MM.1S (cell line): ENCODE measurements at regions not wholly inside any gene's neighbourhood (a gene's known extent, or its start where the extent isn't known, plus 50 kb on each side); places are given as distances from the start of the nearest gene placed in this dataset.

ENCODE experiments used
- DNase-seq: peaks from one replicate; pipeline ENCODE4 v3.0.0-alpha.2; 2015
- H2AFZ ChIP-seq: fragments of 300-600 bp; sonication (generic); 2 replicates; pipeline ENCODE4 v1.6.0; 2016; ENCODE audit warnings: antibody characterized with exemption, low read length
- H3F3A ChIP-seq: fragments of 300-600 bp; sonication (generic); 2 replicates; pipeline ENCODE4 v1.6.1; 2016; ENCODE audit warnings: mild to moderate bottlenecking, antibody characterized with exemption, low read length, moderate library complexity, mixed read lengths; ENCODE audit not compliant: insufficient read depth
- H3K27ac ChIP-seq: fragments of 300-600 bp; sonication (generic); 2 replicates; pipeline ENCODE4 v1.5.1; 2016; ENCODE audit warnings: mild to moderate bottlenecking, low read length
- H3K27me3 ChIP-seq: fragments of 300-600 bp; sonication (generic); replicated peaks from 2 replicates; pipeline ENCODE4 v1.6.0; 2016; ENCODE audit warnings: low read length; ENCODE audit not compliant: insufficient read depth
- H3K36me3 ChIP-seq: fragments of 300-600 bp; sonication (generic); replicated peaks from 2 replicates; pipeline ENCODE4 v1.6.1; 2016; ENCODE audit warnings: mild to moderate bottlenecking, low read length, mixed read lengths; ENCODE audit not compliant: insufficient read depth
- H3K4me1 ChIP-seq: fragments of 300-600 bp; sonication (generic); 2 replicates; pipeline ENCODE4 v1.6.1; 2016; ENCODE audit warnings: low read length, mixed read lengths
- H3K4me2 ChIP-seq: fragments of 300-600 bp; sonication (generic); 2 replicates; pipeline ENCODE4 v1.6.0; 2016; ENCODE audit warnings: low read depth, low read length
- H3K4me3 ChIP-seq: fragments of 300-600 bp; sonication (generic); 2 replicates; pipeline ENCODE4 v1.5.1; 2016; ENCODE audit warnings: low read length, mixed read lengths
- H3K79me2 ChIP-seq: fragments of 300-600 bp; sonication (generic); 2 replicates; pipeline ENCODE4 v1.6.1; 2016; ENCODE audit warnings: mixed run types, low read length, mixed read lengths
- H3K9ac ChIP-seq: fragments of 300-600 bp; sonication (generic); 2 replicates; pipeline ENCODE4 v1.6.1; 2016; ENCODE audit warnings: low read length, mixed read lengths
- H3K9me2 ChIP-seq: fragments of 300-600 bp; sonication (generic); replicated peaks from 2 replicates; pipeline ENCODE4 v1.6.1; 2016; ENCODE audit warnings: mild to moderate bottlenecking, low read length, mixed read lengths; ENCODE audit not compliant: insufficient read depth
- H3K9me3 ChIP-seq: fragments of 300-600 bp; sonication (generic); replicated peaks from 2 replicates; pipeline ENCODE4 v1.6.1; 2016; ENCODE audit warnings: mild to moderate bottlenecking, low read length, mixed read lengths; ENCODE audit not compliant: insufficient read depth
- H4K20me1 ChIP-seq: fragments of 300-600 bp; sonication (generic); 2 replicates; pipeline ENCODE4 v1.6.1; 2016; ENCODE audit warnings: mild to moderate bottlenecking, low read length, moderate library complexity, mixed read lengths; ENCODE audit not compliant: insufficient read depth
- EZH2 ChIP-seq: fragments of 300-600 bp; sonication (generic); optimal IDR thresholded peaks from 2 replicates; pipeline ENCODE3; 2017; ENCODE audit warnings: low read depth, mild to moderate bottlenecking, antibody characterized with exemption, low read length, mixed read lengths
- EZH2phosphoT487 ChIP-seq: fragments of 300-600 bp; sonication (generic); IDR thresholded peaks from 2 replicates; pipeline ENCODE4 v1.6.1; 2018; ENCODE audit warnings: antibody characterized with exemption, low read length
- TF ChIP-seq, protein P1 (sequence below): fragments of 300-600 bp; sonication (generic); IDR thresholded peaks from 2 replicates; pipeline ENCODE4 v1.5.1; 2016; ENCODE audit warnings: antibody characterized with exemption, low read length, mixed read lengths

DNA sequence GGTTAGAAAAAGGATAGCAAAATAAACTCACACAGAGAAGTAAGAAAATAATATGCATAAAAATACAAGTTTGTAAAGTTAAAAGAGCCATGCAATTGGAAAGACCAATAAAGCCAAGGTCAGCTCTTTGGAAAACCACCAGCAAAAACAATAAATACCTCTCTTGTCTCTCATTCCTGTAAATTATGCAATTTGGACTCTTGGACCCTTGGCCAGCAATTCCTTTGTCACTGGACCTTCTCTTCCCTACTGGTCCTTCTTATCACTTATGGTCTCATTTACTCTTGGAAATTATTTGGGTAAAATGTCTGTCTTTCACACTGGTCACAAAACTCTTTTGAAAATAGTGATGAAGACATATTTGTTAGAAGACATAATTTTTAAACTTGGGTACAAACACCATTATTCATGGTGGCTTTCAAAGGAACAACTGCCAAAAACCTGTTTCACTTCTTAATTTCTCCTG is 379.5 kb downstream of the TMEM232 start:
- H3K4me1 ChIP-seq: no peaks in the 10 kb centered on the region

DNA sequence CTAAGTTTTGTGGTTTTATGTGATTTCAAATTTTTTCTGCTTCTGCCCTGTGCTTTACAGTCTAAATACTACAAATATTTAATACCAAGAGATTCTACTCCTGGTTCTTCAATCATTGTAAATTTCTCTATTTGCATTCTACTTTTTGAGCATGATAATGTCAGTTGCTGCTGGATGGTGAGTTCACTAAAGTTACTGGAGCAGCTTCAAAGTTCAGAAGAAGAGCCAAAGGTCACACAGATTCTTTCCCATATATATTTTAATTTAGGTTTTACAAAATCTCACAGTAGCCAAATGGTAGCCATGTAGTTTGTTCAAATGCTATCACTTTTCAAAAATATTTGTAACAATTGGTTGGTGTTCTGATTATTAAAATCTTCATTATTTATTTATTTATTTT is 378.7 kb downstream of the TMEM232 start:
- Histone ChIP-seq H2AFZ (no peak overlapping the region), H4K20me1 (no peaks in the 10 kb centered on the region), H3K4me2 (no peak overlapping the region), H3K27me3 (no peaks in the 10 kb centered on the region), H3F3A (no peaks in the 10 kb centered on the region), H3K4me1 (no peaks in the 10 kb centered on the region), H3K9me3 (no peaks in the 10 kb centered on the region), H3K4me3 (no peak overlapping the region), H3K36me3 (no peaks in the 10 kb centered on the region), H3K27ac (no peak overlapping the region), H3K79me2 (no peaks in the 10 kb centered on the region), H3K9ac (no peak overlapping the region), H3K9me2 (no peaks in the 10 kb centered on the region)
- no peak for DNase-seq
- TF ChIP-seq EZH2phosphoT487 (no peak), EZH2 (no peak)
- TF ChIP-seq, protein P1, sequence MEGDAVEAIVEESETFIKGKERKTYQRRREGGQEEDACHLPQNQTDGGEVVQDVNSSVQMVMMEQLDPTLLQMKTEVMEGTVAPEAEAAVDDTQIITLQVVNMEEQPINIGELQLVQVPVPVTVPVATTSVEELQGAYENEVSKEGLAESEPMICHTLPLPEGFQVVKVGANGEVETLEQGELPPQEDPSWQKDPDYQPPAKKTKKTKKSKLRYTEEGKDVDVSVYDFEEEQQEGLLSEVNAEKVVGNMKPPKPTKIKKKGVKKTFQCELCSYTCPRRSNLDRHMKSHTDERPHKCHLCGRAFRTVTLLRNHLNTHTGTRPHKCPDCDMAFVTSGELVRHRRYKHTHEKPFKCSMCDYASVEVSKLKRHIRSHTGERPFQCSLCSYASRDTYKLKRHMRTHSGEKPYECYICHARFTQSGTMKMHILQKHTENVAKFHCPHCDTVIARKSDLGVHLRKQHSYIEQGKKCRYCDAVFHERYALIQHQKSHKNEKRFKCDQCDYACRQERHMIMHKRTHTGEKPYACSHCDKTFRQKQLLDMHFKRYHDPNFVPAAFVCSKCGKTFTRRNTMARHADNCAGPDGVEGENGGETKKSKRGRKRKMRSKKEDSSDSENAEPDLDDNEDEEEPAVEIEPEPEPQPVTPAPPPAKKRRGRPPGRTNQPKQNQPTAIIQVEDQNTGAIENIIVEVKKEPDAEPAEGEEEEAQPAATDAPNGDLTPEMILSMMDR: no peak

More for the DNA sequence above, 379.5 kb downstream of the TMEM232 start:
- no peak overlapping the region for H3K4me2 ChIP-seq
- no peaks in the 10 kb centered on the region for H3K9me2 ChIP-seq
- no peaks in the 10 kb centered on the region for H3K36me3 ChIP-seq
- no peak overlapping the region for H3K4me3 ChIP-seq
- TF ChIP-seq EZH2 (no peak), EZH2phosphoT487 (no peak)
- TF ChIP-seq, protein P1: no peak
- H3K27me3 ChIP-seq: no peaks in the 10 kb centered on the region
- no peaks in the 10 kb centered on the region for H4K20me1 ChIP-seq
- H3F3A ChIP-seq: no peaks in the 10 kb centered on the region
- DNase-seq: no peak
- no peaks in the 10 kb centered on the region for H3K79me2 ChIP-seq
- H3K27ac ChIP-seq: no peak overlapping the region
- H3K9ac ChIP-seq: no peak overlapping the region
- H3K9me3 ChIP-seq: no peaks in the 10 kb centered on the region
- H2AFZ ChIP-seq: no peak overlapping the region

DNA sequence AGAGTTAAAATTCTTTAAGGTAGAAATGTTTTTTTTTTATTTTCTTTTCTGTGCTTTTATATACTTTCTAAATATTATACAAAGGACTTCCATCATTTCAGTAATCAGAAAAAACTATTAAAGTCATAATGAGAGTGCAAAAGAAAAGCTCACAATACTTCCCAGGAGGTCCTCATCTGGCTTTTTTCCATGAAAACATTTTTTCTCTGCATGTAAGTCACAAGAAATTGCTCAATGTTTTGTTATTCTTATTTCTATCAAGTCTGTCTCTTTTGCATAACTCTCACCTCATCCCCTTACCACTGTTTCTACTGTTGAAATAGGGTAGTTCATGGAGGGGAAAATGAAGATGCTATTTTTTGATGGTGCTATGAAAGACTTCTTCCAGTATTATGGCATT is 375.0 kb downstream of the TMEM232 start:
- Histone ChIP-seq H3K79me2 (no peaks in the 10 kb centered on the region), H3K4me2 (no peak overlapping the region), H3K4me1 (no peaks in the 10 kb centered on the region), H3K27ac (no peak overlapping the region), H3K9ac (no peak overlapping the region), H2AFZ (no peak overlapping the region), H3F3A (no peaks in the 10 kb centered on the region), H3K36me3 (no peaks in the 10 kb centered on the region), H4K20me1 (no peaks in the 10 kb centered on the region), H3K9me3 (no peaks in the 10 kb centered on the region), H3K27me3 (no peaks in the 10 kb centered on the region), H3K9me2 (no peaks in the 10 kb centered on the region), H3K4me3 (no peak overlapping the region)
- no peak for DNase-seq
- TF ChIP-seq EZH2phosphoT487: no peak
- no peak for TF ChIP-seq EZH2
- TF ChIP-seq, protein P1: no peak
